IMR-90 (cell line): ENCODE measurements at regions not wholly inside any gene's neighbourhood (a gene's known extent, or its start where the extent isn't known, plus 50 kb on each side); places are given as distances from the start of the nearest gene placed in this dataset.

Experiments used
- ATAC-seq: fragments of 200-7000 bp; cut with Tn5 transposase; 2 replicates; pipeline ENCODE4 v1.9.1; 2020; ENCODE audit warnings: low read depth, mild to moderate bottlenecking, moderate library complexity
- BruUV-seq: library from RNA; stranded (reverse); fragments of 400-500 nt; replicated peaks from 2 replicates; lab custom pipeline; 2021; lab: Mats Ljungman, UMichigan
- CTCF ChIA-PET: fragments of 300-600 bp; formaldehyde crosslinking; extraction: SDS; loops from one replicate; lab custom pipeline; 2021; ENCODE audit warnings: antibody characterized with exemption; lab: Yijun Ruan, JAX
- POLR2A ChIA-PET: fragments of 300-600 bp; sonication (Branson Sonifier 250); formaldehyde crosslinking; loops from one replicate; lab custom pipeline; 2022; ENCODE audit warnings: antibody characterized with exemption; ENCODE audit not compliant: unreplicated experiment; lab: Charles Lee
- DNase-seq: peaks from one replicate; pipeline ENCODE4 v3.0.0; 2013
- H2AFZ ChIP-seq: replicated peaks from 2 replicates; pipeline ENCODE3; 2013; ENCODE audit warnings: low read length, mild to moderate bottlenecking; ENCODE audit not compliant: poor library complexity
- H2AK5ac ChIP-seq: 2 replicates; pipeline ENCODE4 v1.6.1; 2013; ENCODE audit warnings: low read depth, low read length, inconsistent platforms
- H2AK9ac ChIP-seq: replicated peaks from 2 replicates; pipeline ENCODE3; 2013; ENCODE audit warnings: mild to moderate bottlenecking, low read depth, low read length, moderate library complexity; ENCODE audit not compliant: poor library complexity
- H2BK120ac ChIP-seq: 2 replicates; pipeline ENCODE4 v1.6.1; 2013; ENCODE audit warnings: low read depth, low read length, inconsistent platforms
- H2BK15ac ChIP-seq: 3 replicates; pipeline ENCODE4 v1.6.1; 2013; ENCODE audit warnings: low read depth, low read length, inconsistent platforms
- H2BK20ac ChIP-seq: 2 replicates; pipeline ENCODE4 v1.6.1; 2013; ENCODE audit warnings: low read depth, mild to moderate bottlenecking, inconsistent platforms, low read length, moderate library complexity
- H2BK5ac ChIP-seq: 2 replicates; pipeline ENCODE4 v1.6.1; 2013; ENCODE audit warnings: mild to moderate bottlenecking, low read depth, low read length, inconsistent platforms; ENCODE audit not compliant: poor library complexity, severe bottlenecking
- H3K14ac ChIP-seq: replicated peaks from 2 replicates; pipeline ENCODE4 v1.6.1; 2013; ENCODE audit warnings: low read depth, low read length, inconsistent platforms
- H3K18ac ChIP-seq: 2 replicates; pipeline ENCODE4 v1.6.1; 2013; ENCODE audit warnings: low read depth, low read length, control low read depth
- H3K23ac ChIP-seq: 2 replicates; pipeline ENCODE4 v1.6.1; 2013; ENCODE audit warnings: low read depth, low read length, inconsistent platforms
- H3K27ac ChIP-seq: 2 replicates; pipeline ENCODE4 v1.5.1; 2013; ENCODE audit warnings: mild to moderate bottlenecking, control low read depth, low read length; ENCODE audit not compliant: insufficient read depth
- H3K27me3 ChIP-seq: 2 replicates; pipeline ENCODE4 v1.6.1; 2013; ENCODE audit warnings: low read length; ENCODE audit not compliant: control insufficient read depth, insufficient read depth
- H3K36me3 ChIP-seq: 2 replicates; pipeline ENCODE4 v1.6.1; 2013; ENCODE audit warnings: low read length, mixed read lengths; ENCODE audit not compliant: control insufficient read depth, insufficient read depth
- H3K4ac ChIP-seq: 2 replicates; pipeline ENCODE4 v1.6.1; 2013; ENCODE audit warnings: low read depth, low read length, inconsistent platforms
- H3K4me1 ChIP-seq: 2 replicates; pipeline ENCODE4 v1.6.1; 2013; ENCODE audit warnings: low read length, mixed read lengths; ENCODE audit not compliant: control insufficient read depth, insufficient read depth
- H3K4me2 ChIP-seq: 2 replicates; pipeline ENCODE4 v1.6.1; 2013; ENCODE audit warnings: low read depth, mild to moderate bottlenecking, control low read depth, low read length, moderate library complexity
- H3K4me3 ChIP-seq: 2 replicates; pipeline ENCODE4 v1.5.1; 2013; ENCODE audit warnings: low read depth, mild to moderate bottlenecking, control low read depth, low read length, moderate library complexity; ENCODE audit not compliant: insufficient read depth
- H3K56ac ChIP-seq: 2 replicates; pipeline ENCODE4 v1.6.1; 2013; ENCODE audit warnings: low read length, inconsistent platforms; ENCODE audit not compliant: insufficient read depth; ENCODE audit errors: extremely low read depth
- H3K79me1 ChIP-seq, 2 experiments: 2 replicates each; pipeline ENCODE4 v1.6.1; 2013; ENCODE audit warnings: low read length in 2 of 2, inconsistent platforms in 1 of 2, low read depth in 1 of 2
- H3K9ac ChIP-seq: 2 replicates; pipeline ENCODE4 v1.6.1; 2013; ENCODE audit warnings: low read depth, low read length, control low read depth
- H3K9me1 ChIP-seq: 2 replicates; pipeline ENCODE4 v1.6.1; 2013; ENCODE audit warnings: low read length, inconsistent platforms; ENCODE audit not compliant: insufficient read depth
- H3K9me3 ChIP-seq: 2 replicates; pipeline ENCODE4 v1.6.1; 2013; ENCODE audit warnings: low read length; ENCODE audit not compliant: control insufficient read depth, insufficient read depth
- H4K20me1 ChIP-seq: 2 replicates; pipeline ENCODE4 v1.6.1; 2013; ENCODE audit warnings: low read length, inconsistent platforms; ENCODE audit not compliant: insufficient read depth
- H4K5ac ChIP-seq: 2 replicates; pipeline ENCODE4 v1.6.1; 2013; ENCODE audit warnings: mild to moderate bottlenecking, low read depth, low read length, control low read depth
- H4K8ac ChIP-seq, 2 experiments: 2 replicates each; pipeline ENCODE4 v1.6.1; 2013; ENCODE audit warnings: low read depth in 2 of 2, low read length in 2 of 2, control low read depth in 1 of 2, inconsistent platforms in 1 of 2
- H4K91ac ChIP-seq: 2 replicates; pipeline ENCODE4 v1.6.1; 2013; ENCODE audit warnings: low read depth, low read length, inconsistent platforms; ENCODE audit not compliant: insufficient read depth
- BHLHE40 ChIP-seq: fragments of 150-350 bp; IDR thresholded peaks from 2 replicates; pipeline ENCODE4 v1.6.1; 2016; ENCODE audit warnings: mild to moderate bottlenecking, low read depth, low read length
- CEBPB ChIP-seq: IDR thresholded peaks from 2 replicates; pipeline ENCODE4 v1.6.1; 2012; ENCODE audit warnings: low read depth, low read length, improper control_type of control experiment
- ELK1 ChIP-seq: fragments of 150-350 bp; IDR thresholded peaks from 2 replicates; pipeline ENCODE4 v1.6.1; 2016; ENCODE audit warnings: low read depth, mild to moderate bottlenecking, low read length, moderate library complexity, borderline replicate concordance
- MAFK ChIP-seq: IDR thresholded peaks from 2 replicates; pipeline ENCODE4 v1.6.1; 2012; ENCODE audit warnings: low read depth, low read length, improper control_type of control experiment
- MAZ ChIP-seq: IDR thresholded peaks from 2 replicates; pipeline ENCODE4 v1.6.1; 2012; ENCODE audit warnings: low read depth, mild to moderate bottlenecking, low read length, improper control_type of control experiment, moderate library complexity, borderline replicate concordance
- MXI1 ChIP-seq: IDR thresholded peaks from 2 replicates; pipeline ENCODE4 v1.6.1; 2012; ENCODE audit warnings: low read depth, mild to moderate bottlenecking, low read length, moderate library complexity, borderline replicate concordance
- NFE2L2 ChIP-seq: fragments of 150-350 bp; IDR thresholded peaks from 2 replicates; pipeline ENCODE4 v1.6.1; 2016; ENCODE audit warnings: low read depth, mild to moderate bottlenecking, low read length
- RAD21 ChIP-seq: IDR thresholded peaks from 2 replicates; pipeline ENCODE4 v1.6.1; 2012; ENCODE audit warnings: low read length, improper control_type of control experiment
- RCOR1 ChIP-seq: IDR thresholded peaks from 2 replicates; pipeline ENCODE4 v1.6.1; 2012; ENCODE audit warnings: mild to moderate bottlenecking, low read length, improper control_type of control experiment; ENCODE audit not compliant: insufficient replicate concordance
- SMC3 ChIP-seq: fragments of 150-350 bp; IDR thresholded peaks from 2 replicates; pipeline ENCODE4 v1.6.1; 2016; ENCODE audit warnings: low read depth, mild to moderate bottlenecking, antibody characterized with exemption, low read length, moderate library complexity
- USF2 ChIP-seq: fragments of 150-350 bp; IDR thresholded peaks from 2 replicates; pipeline ENCODE4 v1.6.1; 2017; ENCODE audit warnings: mild to moderate bottlenecking, antibody characterized with exemption, low read length, low read depth
- WGBS, 2 experiments: methylation state at CpG; one replicate each; pipeline versions ENCODE4 v1.1.5 to v1.1.7; 2013; ENCODE audit warnings: missing lambda C conversion rate in 2 of 2; ENCODE audit not compliant: insufficient read length in 1 of 2; ENCODE audit errors: extremely low coverage in 2 of 2; 5-methylcytosine and 5-hydroxymethylcytosine counted together
- dilution Hi-C: fragments of 300-500 bp; cut with HindIII; formaldehyde crosslinking; loops from one replicate; pipeline ENCODE4 v1.14.3; 2018; ENCODE audit warnings: low sequenced_read_pairs; ENCODE audit not compliant: unreplicated experiment
- in situ Hi-C: fragments of 300-500 bp; cut with MboI; formaldehyde crosslinking; loops from 3 replicates; pipeline ENCODE4 v1.14.3; 2019; ENCODE audit warnings: low sequenced_read_pairs, inconsistent platforms, mixed read lengths
- intact Hi-C: fragments of 100-400 bp; cut with micrococcal nuclease; formaldehyde crosslinking; loops from 2 replicates; pipeline ENCODE4 v1.10.0; 2022
- TF ChIP-seq, protein P1 (sequence below): conservative IDR thresholded peaks from 2 replicates; pipeline ENCODE4 v1.5.1; 2012; ENCODE audit warnings: mild to moderate bottlenecking, low read depth, low read length, improper control_type of control experiment

DNA sequence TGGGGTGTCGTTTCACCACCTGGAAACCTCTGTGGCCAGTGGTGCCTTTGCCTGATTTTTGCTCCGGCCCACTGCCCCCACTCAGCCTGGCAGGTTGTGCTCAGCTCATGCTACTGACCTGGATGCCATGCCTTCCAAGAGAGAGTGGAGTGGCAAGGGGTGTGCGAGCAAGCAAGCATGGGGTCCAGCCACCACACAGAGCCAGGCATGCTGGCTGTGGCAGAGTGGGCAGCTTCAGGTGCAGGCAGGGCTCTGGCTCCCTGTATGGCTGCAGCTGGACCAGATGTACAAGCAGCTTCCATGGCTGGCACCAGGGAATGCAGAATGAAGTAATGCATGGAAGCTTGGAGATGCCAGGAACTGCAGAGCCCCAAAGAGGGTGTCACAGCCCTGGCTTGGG is 620.5 kb upstream of the SETBP1 start:
- Histone ChIP-seq H3K79me1 (no peaks in the 10 kb centered on the region), H2AK9ac (no peak overlapping the region), H3K18ac (no peak overlapping the region), H2AFZ (no peak overlapping the region), H2BK20ac (no peak overlapping the region), H4K20me1 (no peaks in the 10 kb centered on the region), H2AK5ac (no peak overlapping the region), H4K5ac (no peak overlapping the region), H3K9me1 (no peaks in the 10 kb centered on the region), H3K56ac (no peak overlapping the region), H3K27ac (no peak overlapping the region), H3K4me3 (no peak overlapping the region), H3K36me3 (no peaks in the 10 kb centered on the region), H2BK5ac (no peak overlapping the region), H3K4me2 (no peak overlapping the region), H4K91ac (no peak overlapping the region), H2BK120ac (no peak overlapping the region), H3K9me3 (no peaks in the 10 kb centered on the region), H3K14ac (no peak overlapping the region), H3K9ac (no peak overlapping the region), H4K8ac (no peak overlapping the region), H2BK15ac (no peak overlapping the region), H3K27me3 (no peaks in the 10 kb centered on the region), H3K4ac (no peak overlapping the region), H3K4me1 (no peaks in the 10 kb centered on the region), H3K23ac (no peak overlapping the region)
- dilution Hi-C loops (no loop called here), in situ Hi-C loops (no loop called here), intact Hi-C loops (no loop called here)
- 60% methylated on average over 2 of the region's 3 CpGs; no CpG with 5 or more reads in 1 of the 2 experiments for WGBS, 2 experiments
- TF ChIP-seq ELK1 (no peak), NFE2L2 (no peak), MAFK (no peak), MAZ (no peak), MXI1 (no peak), BHLHE40 (no peak), CEBPB (no peak), RAD21 (no peak), SMC3 (no peak), USF2 (no peak), RCOR1 (no peak)
- TF ChIP-seq, protein P1, sequence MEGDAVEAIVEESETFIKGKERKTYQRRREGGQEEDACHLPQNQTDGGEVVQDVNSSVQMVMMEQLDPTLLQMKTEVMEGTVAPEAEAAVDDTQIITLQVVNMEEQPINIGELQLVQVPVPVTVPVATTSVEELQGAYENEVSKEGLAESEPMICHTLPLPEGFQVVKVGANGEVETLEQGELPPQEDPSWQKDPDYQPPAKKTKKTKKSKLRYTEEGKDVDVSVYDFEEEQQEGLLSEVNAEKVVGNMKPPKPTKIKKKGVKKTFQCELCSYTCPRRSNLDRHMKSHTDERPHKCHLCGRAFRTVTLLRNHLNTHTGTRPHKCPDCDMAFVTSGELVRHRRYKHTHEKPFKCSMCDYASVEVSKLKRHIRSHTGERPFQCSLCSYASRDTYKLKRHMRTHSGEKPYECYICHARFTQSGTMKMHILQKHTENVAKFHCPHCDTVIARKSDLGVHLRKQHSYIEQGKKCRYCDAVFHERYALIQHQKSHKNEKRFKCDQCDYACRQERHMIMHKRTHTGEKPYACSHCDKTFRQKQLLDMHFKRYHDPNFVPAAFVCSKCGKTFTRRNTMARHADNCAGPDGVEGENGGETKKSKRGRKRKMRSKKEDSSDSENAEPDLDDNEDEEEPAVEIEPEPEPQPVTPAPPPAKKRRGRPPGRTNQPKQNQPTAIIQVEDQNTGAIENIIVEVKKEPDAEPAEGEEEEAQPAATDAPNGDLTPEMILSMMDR: no peak
- CTCF ChIA-PET: no interaction called here
- no TSS peak for BruUV-seq
- POLR2A ChIA-PET: no interaction called here
- ATAC-seq (no peak), DNase-seq (no peak)
